H1 (cell line): ENCODE measurements at regions not wholly inside any gene's neighbourhood (a gene's known extent, or its start where the extent isn't known, plus 50 kb on each side); places are given as distances from the start of the nearest gene placed in this dataset.

Source experiments
- CTCF ChIA-PET: fragments of 300-600 bp; sonication (Branson Sonifier 250); formaldehyde crosslinking; loops from one replicate; lab custom pipeline; 2021; ENCODE audit not compliant: partially characterized antibody; lab: Charles Lee
- POLR2A ChIA-PET: fragments of 300-600 bp; sonication (Branson Sonifier 250); formaldehyde crosslinking; loops from one replicate; lab custom pipeline; 2021; ENCODE audit warnings: inconsistent platforms; ENCODE audit not compliant: partially characterized antibody; lab: Charles Lee
- DNase-seq, 2 experiments: peaks; one replicate each; pipeline versions ENCODE4 v3.0.0 to v3.0.0-alpha.2; 2010 to 2022; ENCODE audit warnings: low spot score in 2 of 2, low read depth in 1 of 2, mixed read lengths in 1 of 2
- FAIRE-seq: peaks from 2 replicates; lab custom pipeline; 2011; peaks lifted over from hg19 to GRCh38; lab: Jason Lieb, UNC
- H2AFZ ChIP-seq: 2 replicates; pipeline ENCODE4 v1.8.1; 2012; ENCODE audit warnings: low read length, inconsistent platforms
- H2AK5ac ChIP-seq: 2 replicates; pipeline ENCODE4 v1.6.1; 2013; ENCODE audit warnings: low read depth, low read length
- H2BK120ac ChIP-seq: replicated peaks from 2 replicates; pipeline ENCODE3; 2013; ENCODE audit warnings: low read depth, low read length, inconsistent platforms
- H2BK12ac ChIP-seq: 2 replicates; pipeline ENCODE4 v1.6.1; 2013; ENCODE audit warnings: low read depth, low read length
- H2BK15ac ChIP-seq: 2 replicates; pipeline ENCODE4 v1.6.1; 2013; ENCODE audit warnings: low read length
- H2BK20ac ChIP-seq: 2 replicates; pipeline ENCODE4 v1.6.1; 2013; ENCODE audit warnings: low read length
- H2BK5ac ChIP-seq: 2 replicates; pipeline ENCODE4 v1.6.1; 2013; ENCODE audit warnings: low read depth, low read length
- H3K14ac ChIP-seq: 2 replicates; pipeline ENCODE4 v1.6.1; 2013; ENCODE audit warnings: inconsistent platforms; ENCODE audit not compliant: insufficient read length
- H3K18ac ChIP-seq: 2 replicates; pipeline ENCODE4 v1.6.1; 2013; ENCODE audit warnings: low read length; ENCODE audit errors: extremely low read depth
- H3K23ac ChIP-seq: 2 replicates; pipeline ENCODE4 v1.6.1; 2013; ENCODE audit warnings: inconsistent platforms; ENCODE audit not compliant: insufficient read length
- H3K23me2 ChIP-seq: 2 replicates; pipeline ENCODE4 v1.6.1; 2013; ENCODE audit warnings: low read depth, low read length
- H3K27ac ChIP-seq: 2 replicates; pipeline ENCODE4 v1.6.1; 2011; ENCODE audit warnings: low read depth, low read length, inconsistent platforms
- H3K27me3 ChIP-seq, 4 experiments: replicated peaks in 1 of 4; 1 replicate in 1 of 4; 2 replicates in 3 of 4; pipeline versions ENCODE4 v1.6.1 to v1.8.1; 2011 to 2013; ENCODE audit warnings: low read length in 3 of 4, mild to moderate bottlenecking in 3 of 4, inconsistent platforms in 2 of 4, mixed read lengths in 2 of 4, moderate library complexity in 1 of 4; ENCODE audit not compliant: control insufficient read depth in 3 of 4, insufficient read depth in 3 of 4; ENCODE audit errors: extremely low read depth in 1 of 4
- H3K36me3 ChIP-seq, 4 experiments: 2 replicates each; pipeline versions ENCODE4 v1.6.1 to v1.8.1; 2011 to 2013; ENCODE audit warnings: mild to moderate bottlenecking in 4 of 4, low read length in 3 of 4, moderate library complexity in 2 of 4, control low read depth in 1 of 4, inconsistent platforms in 1 of 4; ENCODE audit not compliant: insufficient read depth in 4 of 4, control insufficient read depth in 2 of 4
- H3K4ac ChIP-seq: replicated peaks from 2 replicates; pipeline ENCODE3; 2013; ENCODE audit warnings: low read length, low read depth, mixed read lengths, inconsistent platforms; ENCODE audit not compliant: insufficient read length
- H3K4me1 ChIP-seq, 4 experiments: replicated peaks in 1 of 4; 1 replicate in 1 of 4; 2 replicates in 3 of 4; pipeline versions ENCODE4 v1.6.1 to v1.8.1; 2011 to 2013; ENCODE audit warnings: low read length in 3 of 4, inconsistent platforms in 2 of 4, mixed read lengths in 1 of 4; ENCODE audit not compliant: insufficient read depth in 4 of 4, control insufficient read depth in 3 of 4
- H3K4me2 ChIP-seq, 2 experiments: 2 replicates each; pipeline versions ENCODE4 v1.6.1 to v1.8.1; 2011 to 2013; ENCODE audit warnings: low read depth in 2 of 2, low read length in 2 of 2, control low read depth in 1 of 2, inconsistent platforms in 1 of 2, mild to moderate bottlenecking in 1 of 2; ENCODE audit not compliant: insufficient read depth in 1 of 2
- H3K4me3 ChIP-seq, 4 experiments: fragments of 200-600, 300-600 bp in 1 of 4; sonication (generic), shearing (Covaris generic), sonication (Bioruptor Twin) in 1 of 4; 2 replicates each; pipeline versions ENCODE4 v1.5.1 to v1.8.1; 2011 to 2016; ENCODE audit warnings: low read length in 4 of 4, low read depth in 3 of 4, control low read depth in 2 of 4, inconsistent platforms in 2 of 4, mild to moderate bottlenecking in 2 of 4, mixed read lengths in 1 of 4, moderate library complexity in 1 of 4; ENCODE audit not compliant: insufficient read depth in 2 of 4; ENCODE audit errors: extremely low read depth in 1 of 4
- H3K56ac ChIP-seq: replicated peaks from 2 replicates; pipeline ENCODE3; 2013; ENCODE audit warnings: low read depth, mild to moderate bottlenecking, mixed read lengths, low read length, inconsistent platforms; ENCODE audit not compliant: insufficient read length
- H3K79me1 ChIP-seq: 2 replicates; pipeline ENCODE4 v1.6.1; 2013; ENCODE audit warnings: low read depth, low read length, control low read depth
- H3K79me2 ChIP-seq, 2 experiments: 2 replicates each; pipeline versions ENCODE4 v1.6.1 to v1.8.1; 2012 to 2013; ENCODE audit warnings: low read length in 2 of 2, mild to moderate bottlenecking in 2 of 2, inconsistent platforms in 1 of 2; ENCODE audit not compliant: insufficient read depth in 2 of 2, control insufficient read depth in 1 of 2
- H3K9ac ChIP-seq, 4 experiments: replicated peaks in 1 of 4; 1 replicate in 1 of 4; 2 replicates in 3 of 4; pipeline versions ENCODE4 v1.6.1 to v1.8.1; 2011 to 2013; ENCODE audit warnings: low read depth in 3 of 4, low read length in 3 of 4, control low read depth in 2 of 4, mild to moderate bottlenecking in 2 of 4, moderate library complexity in 2 of 4, inconsistent platforms in 1 of 4; ENCODE audit errors: extremely low read depth in 1 of 4
- H3K9me3 ChIP-seq, 2 experiments: 2 replicates each; pipeline versions ENCODE4 v1.6.1 to v1.8.1; 2012 to 2013; ENCODE audit warnings: mild to moderate bottlenecking in 2 of 2, moderate library complexity in 2 of 2, control low read depth in 1 of 2, inconsistent platforms in 1 of 2, low read depth in 1 of 2, low read length in 1 of 2, mixed read lengths in 1 of 2; ENCODE audit not compliant: insufficient read depth in 2 of 2
- H4K20me1 ChIP-seq, 2 experiments: replicated peaks in 1 of 2; 2 replicates each; pipeline versions ENCODE3 to v1.8.1; 2011 to 2013; ENCODE audit warnings: inconsistent platforms in 2 of 2, low read length in 2 of 2, mild to moderate bottlenecking in 1 of 2; ENCODE audit not compliant: insufficient read depth in 2 of 2, control insufficient read depth in 1 of 2
- H4K5ac ChIP-seq: 2 replicates; pipeline ENCODE4 v1.6.1; 2013; ENCODE audit warnings: low read length, low read depth, mixed read lengths, inconsistent platforms; ENCODE audit not compliant: insufficient read length
- H4K8ac ChIP-seq: 2 replicates; pipeline ENCODE4 v1.8.0; 2013; ENCODE audit warnings: mild to moderate bottlenecking, moderate library complexity, low read length, inconsistent platforms; ENCODE audit not compliant: insufficient read depth; ENCODE audit errors: extremely low read depth
- H4K91ac ChIP-seq: replicated peaks from 2 replicates; pipeline ENCODE3; 2013; ENCODE audit warnings: low read length, mixed read lengths, inconsistent platforms; ENCODE audit not compliant: insufficient read length
- RAD21 ChIP-seq, 2 experiments: IDR thresholded peaks in 1 of 2; conservative IDR thresholded peaks in 1 of 2; 2 replicates each; pipeline ENCODE4 v1.6.1; 2011; ENCODE audit warnings: low read depth in 2 of 2, low read length in 2 of 2, improper control_type of control experiment in 1 of 2, inconsistent platforms in 1 of 2, mild to moderate bottlenecking in 1 of 2, moderate library complexity in 1 of 2
- RNF2 ChIP-seq: fragments of 200-900, 300-1000 bp; sonication (generic); IDR thresholded peaks from 2 replicates; pipeline ENCODE4 v1.7.1; 2016; ENCODE audit warnings: borderline replicate concordance, low read depth, mild to moderate bottlenecking, antibody characterized with exemption, low read length; ENCODE audit not compliant: poor library complexity, severe bottlenecking; ENCODE audit errors: missing control alignments
- RXRA ChIP-seq: IDR thresholded peaks from 2 replicates; pipeline ENCODE4 v1.6.1; 2011; ENCODE audit warnings: low read depth, mild to moderate bottlenecking, low read length, moderate library complexity; ENCODE audit not compliant: insufficient read depth

DNA sequence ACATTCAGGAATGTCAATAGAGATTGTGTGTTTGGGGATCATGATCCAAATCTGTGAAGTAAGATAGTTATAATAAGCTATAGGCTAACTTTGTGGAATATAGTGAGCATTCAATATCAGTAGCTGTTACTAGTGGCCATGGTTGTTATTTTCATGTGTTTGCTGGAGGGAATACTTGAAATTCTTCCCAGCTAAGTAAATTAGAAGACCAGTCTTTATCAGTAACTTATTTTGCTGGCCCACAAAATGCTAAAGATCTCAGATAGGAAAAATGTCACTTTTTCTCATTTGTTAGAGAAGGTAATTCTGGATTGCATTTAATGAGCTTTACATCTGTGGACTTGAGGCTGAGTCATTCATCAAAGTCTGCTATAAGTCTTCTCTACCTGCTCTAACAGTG is 156.1 kb upstream of the LRRC7 start:
- Histone ChIP-seq H3K56ac (no peak overlapping the region), H2BK12ac (no peak overlapping the region), H4K8ac (no peak overlapping the region), H3K4me2 (no peak overlapping the region), H3K4ac (no peak overlapping the region), H2AK5ac (no peak overlapping the region), H3K79me2 (no peaks in the 10 kb centered on the region), H3K27me3 (no peaks in the 10 kb centered on the region), H4K20me1 (no peaks in the 10 kb centered on the region), H3K4me1 (no peaks in the 10 kb centered on the region), H3K23ac (no peak overlapping the region), H3K18ac (no peak overlapping the region), H3K9me3 (no peaks in the 10 kb centered on the region), H2BK5ac (no peak overlapping the region), H4K5ac (no peak overlapping the region), H3K23me2 (no peaks in the 10 kb centered on the region), H2BK15ac (no peak overlapping the region), H3K9ac (no peak overlapping the region), H3K14ac (no peak overlapping the region), H4K91ac (no peak overlapping the region), H3K4me3 (no peak overlapping the region), H3K27ac (no peak overlapping the region), H2BK120ac (no peak overlapping the region), H3K36me3 (no peaks in the 10 kb centered on the region), H2BK20ac (no peak overlapping the region), H3K79me1 (no peaks in the 10 kb centered on the region), H2AFZ (no peak overlapping the region)
- FAIRE-seq (no peak), DNase-seq (no peak)
- ChIA-PET POLR2A (no interaction called here), CTCF (interaction anchor here (1.0 to 1.6 kb wide), 3 partner anchors 13 to 146 kb away, joined by 3 to 5 read pairs (median 5); no protein-coding TSS in a partner anchor)
- TF ChIP-seq RXRA = no peak
- TF ChIP-seq RNF2 = no peak
- TF ChIP-seq RAD21 (IDR thresholded peaks at IDR 0.05 in 1 of 2, conservative IDR thresholded peaks at IDR 0.05 in 1 of 2; ENCODE audit: low read depth in 2 of 2, low read length in 2 of 2) = no peak
